MM.1S (cell line): ENCODE measurements at regions not wholly inside any gene's neighbourhood (a gene's known extent, or its start where the extent isn't known, plus 50 kb on each side); places are given as distances from the start of the nearest gene placed in this dataset.

Experiments
- CTCF ChIP-seq: fragments of 300-600 bp; sonication (generic); IDR thresholded peaks from 2 replicates; pipeline ENCODE4 v1.5.1; 2016; ENCODE audit warnings: antibody characterized with exemption, low read length, mixed read lengths
- EZH2phosphoT487 ChIP-seq: fragments of 300-600 bp; sonication (generic); IDR thresholded peaks from 2 replicates; pipeline ENCODE4 v1.6.1; 2018; ENCODE audit warnings: antibody characterized with exemption, low read length

GRCh38 chr12:5251786-5252185 lies 180.1 kb upstream of the NTF3 start:
- TF ChIP-seq CTCF (no peak), EZH2phosphoT487 (no peak)
